ENCODE measurements at regions not wholly inside any gene's neighbourhood (a gene's known extent, or its start where the extent isn't known, plus 50 kb on each side); places are given as distances from the start of the nearest gene placed in this dataset.

DNA sequence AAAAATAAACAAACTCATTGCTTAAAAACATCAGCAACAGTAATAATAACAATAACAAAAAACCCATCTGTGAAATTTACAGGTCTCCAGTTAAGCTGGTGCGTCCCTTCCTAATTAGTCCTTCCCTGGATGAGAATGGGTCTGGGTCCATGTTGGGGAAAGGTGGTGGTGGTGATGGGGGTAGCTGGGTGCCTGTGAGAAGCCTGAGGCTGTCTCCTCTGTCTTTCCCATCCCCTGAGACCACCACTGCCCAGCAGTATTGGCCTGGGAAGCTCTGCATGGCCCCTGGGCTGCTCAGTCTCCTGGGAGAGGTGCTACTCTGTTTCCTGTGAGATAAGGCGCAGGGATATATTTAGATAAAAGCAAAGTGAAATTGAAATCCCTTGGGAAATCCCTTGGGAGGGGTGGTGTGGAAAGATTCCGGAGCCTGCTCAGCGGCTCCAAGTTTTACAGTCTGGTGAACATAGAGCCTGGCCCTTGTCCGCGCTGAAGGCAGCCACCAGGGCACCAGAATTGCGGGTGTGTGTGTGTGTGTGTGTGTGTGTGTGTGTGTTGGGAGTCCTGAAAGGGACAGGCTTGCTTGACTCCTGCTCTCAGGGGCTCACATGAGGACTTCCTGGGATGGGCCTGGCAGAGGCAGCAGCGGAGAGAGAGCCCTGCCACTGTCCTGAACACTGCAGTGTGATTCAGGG is 150.2 kb downstream of the FOXD2 start:
- TF ChIP-seq, protein P1, sequence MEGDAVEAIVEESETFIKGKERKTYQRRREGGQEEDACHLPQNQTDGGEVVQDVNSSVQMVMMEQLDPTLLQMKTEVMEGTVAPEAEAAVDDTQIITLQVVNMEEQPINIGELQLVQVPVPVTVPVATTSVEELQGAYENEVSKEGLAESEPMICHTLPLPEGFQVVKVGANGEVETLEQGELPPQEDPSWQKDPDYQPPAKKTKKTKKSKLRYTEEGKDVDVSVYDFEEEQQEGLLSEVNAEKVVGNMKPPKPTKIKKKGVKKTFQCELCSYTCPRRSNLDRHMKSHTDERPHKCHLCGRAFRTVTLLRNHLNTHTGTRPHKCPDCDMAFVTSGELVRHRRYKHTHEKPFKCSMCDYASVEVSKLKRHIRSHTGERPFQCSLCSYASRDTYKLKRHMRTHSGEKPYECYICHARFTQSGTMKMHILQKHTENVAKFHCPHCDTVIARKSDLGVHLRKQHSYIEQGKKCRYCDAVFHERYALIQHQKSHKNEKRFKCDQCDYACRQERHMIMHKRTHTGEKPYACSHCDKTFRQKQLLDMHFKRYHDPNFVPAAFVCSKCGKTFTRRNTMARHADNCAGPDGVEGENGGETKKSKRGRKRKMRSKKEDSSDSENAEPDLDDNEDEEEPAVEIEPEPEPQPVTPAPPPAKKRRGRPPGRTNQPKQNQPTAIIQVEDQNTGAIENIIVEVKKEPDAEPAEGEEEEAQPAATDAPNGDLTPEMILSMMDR (IDR thresholded peaks at IDR 0.05; ENCODE audit: low read length): no peak
- no peak for TF ChIP-seq EZH2 (IDR thresholded peaks at IDR 0.05; ENCODE audit: borderline replicate concordance, low read length)

Data from OCI-LY1 (cell line).